HUDEP-2 (cell line): ENCODE measurements at regions not wholly inside any gene's neighbourhood (a gene's known extent, or its start where the extent isn't known, plus 50 kb on each side); places are given as distances from the start of the nearest gene placed in this dataset.
"Not testable (repeated sequence)": the region's sequence is repeated elsewhere in the genome, so short reads cannot be mapped to it uniquely, and the experiment has no call there.

Source experiments
- DNase-seq, 76 experiments: peaks; one replicate each; lab custom pipeline; 2025; ENCODE audit not compliant: unreplicated experiment in 76 of 76; lab: John Stamatoyannopoulos, UW

- DNase-seq = no peak
These were observed 1653.3 kb upstream of the TMEFF2 start for GRCh38 chr2:193847991-193848390.

GRCh38 chr2:193847130-193847529, 1652.4 kb upstream of the TMEFF2 start:
- DNase-seq = no peak

GRCh38 chr2:193845604-193846003, 1650.9 kb upstream of the TMEFF2 start:
- no peak for DNase-seq

- no peak for DNase-seq
These were observed 1648.9 kb upstream of the TMEFF2 start for GRCh38 chr2:193843675-193844074.

GRCh38 chr2:193841384-193842150, 1646.8 kb upstream of the TMEFF2 start:
- no peak for DNase-seq

GRCh38 chr2:193837111-193837738, 1642.5 kb upstream of the TMEFF2 start:
- DNase-seq = peak in 6 of 76 experiments; percentile 16 to 68 (median 44)

GRCh38 chr2:193836424-193837006, 1641.8 kb upstream of the TMEFF2 start:
- DNase-seq = not testable (repeated sequence)

GRCh38 chr2:193833895-193834294, 1639.2 kb upstream of the TMEFF2 start:
- not testable (repeated sequence) for DNase-seq

GRCh38 chr2:193824474-193824873, 1629.7 kb upstream of the TMEFF2 start:
- peak in 2 of 76 experiments; percentile 19 to 30 for DNase-seq

- no peak for DNase-seq
These were observed 1624.2 kb upstream of the TMEFF2 start for GRCh38 chr2:193818801-193819499.

GRCh38 chr2:193816008-193816407, 1621.3 kb upstream of the TMEFF2 start:
- no peak for DNase-seq

GRCh38 chr2:193810533-193810932, 1615.8 kb upstream of the TMEFF2 start:
- DNase-seq = peak in 1 of 76 experiments; percentile 5

GRCh38 chr2:193808877-193809276, 1614.1 kb upstream of the TMEFF2 start:
- no peak for DNase-seq

- no peak for DNase-seq
These were observed 1611.5 kb upstream of the TMEFF2 start for GRCh38 chr2:193806088-193806774.

- no peak for DNase-seq
These were observed 1602.1 kb upstream of the TMEFF2 start for GRCh38 chr2:193796847-193797246.

GRCh38 chr2:193793914-193794313, 1599.2 kb upstream of the TMEFF2 start:
- DNase-seq = no peak

GRCh38 chr2:193783681-193784080, 1588.9 kb upstream of the TMEFF2 start:
- no peak for DNase-seq

- DNase-seq = no peak
These were observed 1583.6 kb upstream of the TMEFF2 start for GRCh38 chr2:193778293-193778692.

- no peak for DNase-seq
These were observed 1582.3 kb upstream of the TMEFF2 start for GRCh38 chr2:193776988-193777387.

- no peak for DNase-seq
These were observed 1579.4 kb upstream of the TMEFF2 start for GRCh38 chr2:193774166-193774565.

GRCh38 chr2:193751299-193751698, 1556.6 kb upstream of the TMEFF2 start:
- DNase-seq = no peak
